DOHH2 (cell line): ENCODE measurements at regions not wholly inside any gene's neighbourhood (a gene's known extent, or its start where the extent isn't known, plus 50 kb on each side); places are given as distances from the start of the nearest gene placed in this dataset.
"Not testable (repeated sequence)": the region's sequence is repeated elsewhere in the genome, so short reads cannot be mapped to it uniquely, and the experiment has no call there.

ENCODE experiments used
- CTCF ChIP-seq: fragments of 200-600 bp; sonication (generic); IDR thresholded peaks from one replicate; pipeline ENCODE4 v1.5.1; 2014; ENCODE audit warnings: antibody characterized with exemption, mild to moderate bottlenecking, low read depth, low read length; ENCODE audit not compliant: poor library complexity, severe bottlenecking
- EZH2phosphoT487 ChIP-seq: fragments of 200-600 bp; sonication (generic); IDR thresholded peaks from 2 replicates; pipeline ENCODE4 v1.6.1; 2017; ENCODE audit warnings: borderline replicate concordance, mild to moderate bottlenecking, antibody characterized with exemption, low read length, moderate library complexity, mixed read lengths

- TF ChIP-seq CTCF, EZH2phosphoT487: not testable (repeated sequence)
These were observed 158.7 kb downstream of the MMUT start for GRCh38 chr6:49304393-49304792.
